GM18861 (cell line): ENCODE measurements at regions not wholly inside any gene's neighbourhood (a gene's known extent, or its start where the extent isn't known, plus 50 kb on each side); places are given as distances from the start of the nearest gene placed in this dataset.
A peak's percentile ranks its signal among the peaks of the same experiment; 100 is the strongest.
"Not testable (repeated sequence)": the region's sequence is repeated elsewhere in the genome, so short reads cannot be mapped to it uniquely, and the experiment has no call there.

Experiments used
- ATAC-seq: cut with Tn5 transposase; IDR thresholded peaks from one replicate; pipeline ENCODE4 v1.9.1; 2021; ENCODE audit not compliant: unreplicated experiment

GRCh38 chr16:32116080-32116479, 137.0 kb upstream of the TP53TG3D start:
- no peak for ATAC-seq

- not testable (repeated sequence) for ATAC-seq
These were observed 136.6 kb upstream of the TP53TG3D start for GRCh38 chr16:32116533-32116932.

GRCh38 chr16:32120372-32120771, 132.7 kb upstream of the TP53TG3D start:
- not testable (repeated sequence) for ATAC-seq

- ATAC-seq, result not testable (repeated sequence)
These were observed 132.3 kb upstream of the TP53TG3D start for GRCh38 chr16:32120779-32121178.

GRCh38 chr16:32121273-32121900, 131.7 kb upstream of the TP53TG3D start:
- ATAC-seq, result not testable (repeated sequence)

- ATAC-seq, result not testable (repeated sequence)
These were observed 100.7 kb upstream of the TP53TG3D start for GRCh38 chr16:32152434-32152833.

- ATAC-seq, result peak; percentile 72
These were observed 65.0 kb upstream of the TP53TG3D start for GRCh38 chr16:32187918-32188669.

- not testable (repeated sequence) for ATAC-seq
These were observed 50.5 kb upstream of the TP53TG3D start for GRCh38 chr16:32202585-32202984.
